HepG2 (cell line): ENCODE measurements at regions not wholly inside any gene's neighbourhood (a gene's known extent, or its start where the extent isn't known, plus 50 kb on each side); places are given as distances from the start of the nearest gene placed in this dataset.

Experiments
- AFF4 ChIP-seq: sonication (generic); formaldehyde crosslinking; IDR thresholded peaks from 2 replicates; pipeline ENCODE4 v1.4.0; 2020; ENCODE audit warnings: missing genetic modification reagents
- AKNA ChIP-seq: sonication (generic); formaldehyde crosslinking; IDR thresholded peaks from 2 replicates; pipeline ENCODE4 v1.4.0; 2020; ENCODE audit warnings: missing genetic modification reagents, borderline replicate concordance
- ARID2 ChIP-seq: sonication (generic); formaldehyde crosslinking; IDR thresholded peaks from 2 replicates; pipeline ENCODE4 v1.8.1; 2022; ENCODE audit warnings: mild to moderate bottlenecking, missing genetic modification reagents, borderline replicate concordance
- CBX5 ChIP-seq: sonication (generic); formaldehyde crosslinking; IDR thresholded peaks from 2 replicates; pipeline ENCODE4 v1.4.0; 2020; ENCODE audit warnings: missing genetic modification reagents, borderline replicate concordance
- CHCHD3 ChIP-seq: sonication (generic); formaldehyde crosslinking; IDR thresholded peaks from 2 replicates; pipeline ENCODE4 v1.8.0; 2022; ENCODE audit warnings: mild to moderate bottlenecking, missing genetic modification reagents, moderate library complexity
- HNRNPLL ChIP-seq: fragments of 200-400 bp; formaldehyde crosslinking; IDR thresholded peaks from 2 replicates; pipeline ENCODE4 v1.6.1; 2017; ENCODE audit warnings: mild to moderate bottlenecking, low read depth, low read length; ENCODE audit not compliant: poor library complexity, severe bottlenecking
- HOXA7 ChIP-seq: sonication (generic); formaldehyde crosslinking; IDR thresholded peaks from 2 replicates; pipeline ENCODE4 v1.8.1; 2022; ENCODE audit warnings: mild to moderate bottlenecking, missing genetic modification reagents, moderate library complexity
- RBM39 ChIP-seq: fragments of 200-400 bp; formaldehyde crosslinking; IDR thresholded peaks from one replicate; pipeline ENCODE4 v1.6.1; 2018; ENCODE audit warnings: antibody characterized with exemption, mild to moderate bottlenecking, low read depth, low read length; ENCODE audit not compliant: poor library complexity, severe bottlenecking
- SMARCE1 ChIP-seq: fragments of 450-650 bp; IDR thresholded peaks from 2 replicates; pipeline ENCODE4 v1.6.1; 2017; ENCODE audit warnings: borderline replicate concordance
- TAF1 ChIP-seq: sonication (generic); formaldehyde crosslinking; IDR thresholded peaks from 2 replicates; pipeline ENCODE4 v1.4.0; 2020; ENCODE audit warnings: missing genetic modification reagents
- TBP ChIP-seq: sonication (generic); formaldehyde crosslinking; IDR thresholded peaks from 2 replicates; pipeline ENCODE4 v1.5.0; 2020; ENCODE audit warnings: missing genetic modification reagents
- ZNF101 ChIP-seq: sonication (generic); formaldehyde crosslinking; IDR thresholded peaks from 2 replicates; pipeline ENCODE4 v1.4.0; 2020; ENCODE audit warnings: mild to moderate bottlenecking, low read depth, missing genetic modification reagents, borderline replicate concordance
- ZNF33B ChIP-seq: sonication (generic); formaldehyde crosslinking; IDR thresholded peaks from 2 replicates; pipeline ENCODE4 v1.5.1; 2020; ENCODE audit warnings: mild to moderate bottlenecking, missing genetic modification reagents
- ZNF367 ChIP-seq: sonication (generic); formaldehyde crosslinking; IDR thresholded peaks from 2 replicates; pipeline ENCODE4 v1.4.0; 2020; ENCODE audit warnings: missing genetic modification reagents, borderline replicate concordance
- ZNF432 ChIP-seq: sonication (generic); formaldehyde crosslinking; IDR thresholded peaks from 2 replicates; pipeline ENCODE4 v1.5.0; 2020; ENCODE audit warnings: missing genetic modification reagents, mild to moderate bottlenecking, borderline replicate concordance
- TF ChIP-seq, protein P1 (sequence below): IDR thresholded peaks from 2 replicates; pipeline ENCODE4 v1.6.1; 2016; ENCODE audit warnings: mild to moderate bottlenecking
- TF ChIP-seq, protein P2 (sequence below): sonication (generic); formaldehyde crosslinking; IDR thresholded peaks from 2 replicates; pipeline ENCODE4 v1.4.0; 2020; ENCODE audit warnings: missing genetic modification reagents

DNA sequence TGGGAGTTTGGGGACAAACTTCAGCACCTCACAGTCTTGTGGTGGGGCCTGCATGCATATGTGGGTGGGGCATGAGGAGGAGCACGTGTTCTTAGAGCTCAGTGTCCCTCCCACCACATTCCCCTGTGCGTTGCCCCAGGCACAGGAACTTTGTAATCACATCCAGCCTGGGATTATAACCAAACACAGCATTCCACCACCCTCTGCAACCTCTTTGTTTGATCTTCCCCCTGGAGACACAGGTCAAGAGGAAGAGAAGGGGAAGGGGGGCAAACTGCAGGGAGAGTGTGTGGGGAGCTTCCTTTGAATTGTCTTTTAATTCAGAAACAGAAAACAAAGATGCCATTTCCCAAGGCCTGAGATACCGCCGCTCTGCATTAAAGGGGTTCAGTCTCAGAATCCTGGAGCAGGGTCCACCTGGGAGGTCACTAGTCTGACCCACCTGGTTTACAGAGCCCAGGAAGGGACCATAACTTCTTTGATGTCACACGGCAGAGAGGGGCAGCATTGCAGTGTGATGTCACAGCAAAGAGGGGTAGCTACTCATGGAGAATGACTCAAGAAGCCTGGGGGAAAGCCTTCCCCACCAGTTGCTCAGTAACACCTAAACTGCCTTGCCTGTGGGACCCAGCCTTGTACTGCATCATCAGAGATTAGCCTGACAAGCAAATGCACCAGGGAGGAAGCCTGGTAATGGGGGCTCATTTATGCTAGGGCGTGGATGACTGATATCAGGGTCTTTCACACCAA lies 106.3 kb upstream of the RNU6-1 start (continued):
- peak; percentile 59; the same call in 1 of the 2 replicates for TF ChIP-seq TAF1 (CRISPR knock-in tag)
- TF ChIP-seq, protein P1, sequence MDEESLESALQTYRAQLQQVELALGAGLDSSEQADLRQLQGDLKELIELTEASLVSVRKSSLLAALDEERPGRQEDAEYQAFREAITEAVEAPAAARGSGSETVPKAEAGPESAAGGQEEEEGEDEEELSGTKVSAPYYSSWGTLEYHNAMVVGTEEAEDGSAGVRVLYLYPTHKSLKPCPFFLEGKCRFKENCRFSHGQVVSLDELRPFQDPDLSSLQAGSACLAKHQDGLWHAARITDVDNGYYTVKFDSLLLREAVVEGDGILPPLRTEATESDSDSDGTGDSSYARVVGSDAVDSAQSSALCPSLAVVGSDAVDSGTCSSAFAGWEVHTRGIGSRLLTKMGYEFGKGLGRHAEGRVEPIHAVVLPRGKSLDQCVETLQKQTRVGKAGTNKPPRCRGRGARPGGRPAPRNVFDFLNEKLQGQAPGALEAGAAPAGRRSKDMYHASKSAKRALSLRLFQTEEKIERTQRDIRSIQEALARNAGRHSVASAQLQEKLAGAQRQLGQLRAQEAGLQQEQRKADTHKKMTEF: peak; percentile 48
- 0 out of 2 replicates have a peak, but pooled peaks have one; percentile 57 for TF ChIP-seq ARID2 (CRISPR knock-in tag)
- TF ChIP-seq ZNF33B (CRISPR knock-in tag): no peak
- TF ChIP-seq ZNF101 (CRISPR knock-in tag): no peak
- TF ChIP-seq ZNF432 (CRISPR knock-in tag): no peak
- TF ChIP-seq HOXA7: no peak
- TF ChIP-seq RBM39: no peak
- no peak for TF ChIP-seq HNRNPLL
- no peak for TF ChIP-seq ZNF367 (CRISPR knock-in tag)
- no peak for TF ChIP-seq SMARCE1
- TF ChIP-seq TBP (CRISPR knock-in tag): no peak
- peak; percentile 23; the same call in 1 of the 2 replicates for TF ChIP-seq CBX5 (CRISPR knock-in tag)
- TF ChIP-seq, protein P2, sequence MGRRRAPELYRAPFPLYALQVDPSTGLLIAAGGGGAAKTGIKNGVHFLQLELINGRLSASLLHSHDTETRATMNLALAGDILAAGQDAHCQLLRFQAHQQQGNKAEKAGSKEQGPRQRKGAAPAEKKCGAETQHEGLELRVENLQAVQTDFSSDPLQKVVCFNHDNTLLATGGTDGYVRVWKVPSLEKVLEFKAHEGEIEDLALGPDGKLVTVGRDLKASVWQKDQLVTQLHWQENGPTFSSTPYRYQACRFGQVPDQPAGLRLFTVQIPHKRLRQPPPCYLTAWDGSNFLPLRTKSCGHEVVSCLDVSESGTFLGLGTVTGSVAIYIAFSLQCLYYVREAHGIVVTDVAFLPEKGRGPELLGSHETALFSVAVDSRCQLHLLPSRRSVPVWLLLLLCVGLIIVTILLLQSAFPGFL: no peak
- no peak for TF ChIP-seq CHCHD3 (CRISPR knock-in tag)
- TF ChIP-seq AKNA: no peak
- no peak; the same call in 1 of the 2 replicates for TF ChIP-seq AFF4 (CRISPR knock-in tag)
